ENCODE measurements at regions not wholly inside any gene's neighbourhood (a gene's known extent, or its start where the extent isn't known, plus 50 kb on each side); places are given as distances from the start of the nearest gene placed in this dataset.

- no peak overlapping the region for H3K4me3 ChIP-seq (ENCODE audit: low read depth, low read length)
- no peak for DNase-seq (ENCODE audit: low read depth)
- no peak for TF ChIP-seq CTCF (IDR thresholded peaks at IDR 0.05; ENCODE audit: insufficient read depth, low read depth, low read length, missing control alignments)
Observed at GRCh38 chr5:23072179-23072578, 219.0 kb upstream of the CDH12 start.

GRCh38 chr5:23071682-23072081 lies 218.5 kb upstream of the CDH12 start:
- TF ChIP-seq CTCF (IDR thresholded peaks at IDR 0.05; ENCODE audit: insufficient read depth, low read depth, low read length, missing control alignments), result no peak
- DNase-seq (ENCODE audit: low read depth), result no peak
- H3K4me3 ChIP-seq (ENCODE audit: low read depth, low read length), result no peak overlapping the region

GRCh38 chr5:23064710-23065109 lies 211.6 kb upstream of the CDH12 start:
- no peak overlapping the region for H3K4me3 ChIP-seq (ENCODE audit: low read depth, low read length)
- no peak for DNase-seq (ENCODE audit: low read depth)
- TF ChIP-seq CTCF (IDR thresholded peaks at IDR 0.05; ENCODE audit: insufficient read depth, low read depth, low read length, missing control alignments), result no peak

GRCh38 chr5:23053846-23054245 lies 200.7 kb upstream of the CDH12 start:
- TF ChIP-seq CTCF (IDR thresholded peaks at IDR 0.05; ENCODE audit: insufficient read depth, low read depth, low read length, missing control alignments), result no peak
- H3K4me3 ChIP-seq (ENCODE audit: low read depth, low read length), result no peak overlapping the region
- DNase-seq (ENCODE audit: low read depth), result no peak

GRCh38 chr5:23042226-23042625 lies 189.1 kb upstream of the CDH12 start:
- DNase-seq (ENCODE audit: low read depth), result no peak
- no peak for TF ChIP-seq CTCF (IDR thresholded peaks at IDR 0.05; ENCODE audit: insufficient read depth, low read depth, low read length, missing control alignments)
- H3K4me3 ChIP-seq (ENCODE audit: low read depth, low read length), result no peak overlapping the region

- no peak overlapping the region for H3K4me3 ChIP-seq (ENCODE audit: low read depth, low read length)
- no peak for TF ChIP-seq CTCF (IDR thresholded peaks at IDR 0.05; ENCODE audit: insufficient read depth, low read depth, low read length, missing control alignments)
- no peak for DNase-seq (ENCODE audit: low read depth)
Observed at GRCh38 chr5:23035555-23036090, 182.5 kb upstream of the CDH12 start.

- no peak for DNase-seq (ENCODE audit: low read depth)
- TF ChIP-seq CTCF (IDR thresholded peaks at IDR 0.05; ENCODE audit: insufficient read depth, low read depth, low read length, missing control alignments), result no peak
Observed at GRCh38 chr5:23033864-23034263, 180.7 kb upstream of the CDH12 start.

More at GRCh38 chr5:23033864-23034263, 180.7 kb upstream of the CDH12 start:
- no peak overlapping the region for H3K4me3 ChIP-seq (ENCODE audit: low read depth, low read length)

All from GM12865 (cell line).